HUES6 (cell line): ENCODE measurements at regions not wholly inside any gene's neighbourhood (a gene's known extent, or its start where the extent isn't known, plus 50 kb on each side); places are given as distances from the start of the nearest gene placed in this dataset.
"Not testable (repeated sequence)": the region's sequence is repeated elsewhere in the genome, so short reads cannot be mapped to it uniquely, and the experiment has no call there.

Experiments used
- H3K27ac ChIP-seq: 2 replicates; pipeline ENCODE4 v1.7.0; 2013; ENCODE audit warnings: low read depth, mild to moderate bottlenecking, low read length, inconsistent platforms
- H3K27me3 ChIP-seq: 2 replicates; pipeline ENCODE4 v1.6.1; 2013; ENCODE audit warnings: low read length; ENCODE audit not compliant: control insufficient read depth, insufficient read depth
- H3K36me3 ChIP-seq: 2 replicates; pipeline ENCODE4 v1.6.1; 2013; ENCODE audit warnings: low read length; ENCODE audit not compliant: control insufficient read depth, insufficient read depth
- H3K4me1 ChIP-seq: 2 replicates; pipeline ENCODE4 v1.6.1; 2013; ENCODE audit warnings: low read length; ENCODE audit not compliant: control insufficient read depth, insufficient read depth
- H3K4me3 ChIP-seq: 2 replicates; pipeline ENCODE4 v1.5.1; 2013; ENCODE audit warnings: low read depth, low read length
- H3K9ac ChIP-seq: one replicate; pipeline ENCODE4 v1.6.1; 2013; ENCODE audit warnings: mild to moderate bottlenecking, low read length
- H3K9me3 ChIP-seq: 2 replicates; pipeline ENCODE4 v1.6.1; 2013; ENCODE audit warnings: low read depth, low read length; ENCODE audit not compliant: control insufficient read depth, insufficient read depth

DNA sequence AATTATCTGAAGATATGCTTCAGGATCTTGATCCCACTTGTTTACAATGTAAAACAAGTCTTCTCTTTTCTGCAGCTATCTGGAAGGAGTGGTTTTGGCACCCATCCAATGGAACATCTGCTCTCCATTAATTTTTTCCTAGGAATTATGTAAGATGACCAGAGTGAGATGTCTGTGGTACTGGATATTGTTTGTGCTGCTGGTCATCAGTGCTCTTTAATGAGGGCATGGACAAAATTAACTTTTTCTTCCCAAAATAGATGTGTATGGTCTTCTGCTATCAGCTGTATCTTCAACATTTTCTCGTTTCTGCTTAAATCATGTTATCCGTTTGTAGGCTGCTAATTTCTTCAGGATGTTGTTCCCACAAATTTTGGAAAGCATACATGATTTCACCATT lies 415.4 kb upstream of the KLHL1 start:
- H3K9ac ChIP-seq = no peak overlapping the region
- H3K36me3 ChIP-seq = no peaks in the 10 kb centered on the region
- H3K4me1 ChIP-seq = no peaks in the 10 kb centered on the region
- no peak overlapping the region for H3K27ac ChIP-seq
- no peak overlapping the region for H3K4me3 ChIP-seq
- no peaks in the 10 kb centered on the region for H3K27me3 ChIP-seq
- H3K9me3 ChIP-seq = no peaks in the 10 kb centered on the region

- no peak overlapping the region for H3K9ac ChIP-seq
- no peak overlapping the region for H3K27ac ChIP-seq
- H3K4me1 ChIP-seq = no peaks in the 10 kb centered on the region
- H3K9me3 ChIP-seq = no peaks in the 10 kb centered on the region
- H3K36me3 ChIP-seq = no peaks in the 10 kb centered on the region
- H3K4me3 ChIP-seq = no peak overlapping the region
- no peaks in the 10 kb centered on the region for H3K27me3 ChIP-seq
These were observed 412.2 kb upstream of the KLHL1 start for GRCh38 chr13:70520275-70521036.

DNA sequence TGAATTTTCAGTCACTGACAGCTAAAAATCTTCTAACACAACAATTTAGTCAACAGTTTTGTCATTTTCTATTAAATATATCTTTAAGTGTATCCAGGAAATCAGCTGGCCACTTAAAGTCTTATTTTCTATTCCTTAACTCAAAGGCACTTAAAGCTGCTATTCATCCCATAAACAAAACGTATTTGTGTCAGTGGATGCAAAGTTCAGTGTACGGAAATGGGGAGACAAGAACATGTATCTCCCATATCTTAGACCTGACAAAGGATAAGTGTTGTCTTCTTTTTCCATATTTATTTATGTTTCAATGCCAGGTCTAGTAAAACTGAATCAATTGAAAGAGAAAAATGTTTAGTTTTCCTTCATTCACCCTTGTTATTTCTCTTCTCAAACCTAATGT lies 409.8 kb upstream of the KLHL1 start:
- Histone ChIP-seq H3K9me3 (no peaks in the 10 kb centered on the region), H3K27ac (no peak overlapping the region), H3K4me1 (no peaks in the 10 kb centered on the region), H3K9ac (no peak overlapping the region), H3K27me3 (no peaks in the 10 kb centered on the region), H3K4me3 (no peak overlapping the region), H3K36me3 (no peaks in the 10 kb centered on the region)

GRCh38 chr13:70516226-70516625 lies 408.0 kb upstream of the KLHL1 start:
- H3K9me3 ChIP-seq = no peaks in the 10 kb centered on the region
- H3K9ac ChIP-seq = no peak overlapping the region
- H3K36me3 ChIP-seq = no peaks in the 10 kb centered on the region
- no peaks in the 10 kb centered on the region for H3K27me3 ChIP-seq
- no peaks in the 10 kb centered on the region for H3K4me1 ChIP-seq
- no peak overlapping the region for H3K27ac ChIP-seq
- H3K4me3 ChIP-seq = no peak overlapping the region

GRCh38 chr13:70511861-70512417 lies 403.7 kb upstream of the KLHL1 start:
- not testable (repeated sequence) for H3K4me1 ChIP-seq, H3K36me3 ChIP-seq, H3K9ac ChIP-seq, H3K4me3 ChIP-seq, H3K27me3 ChIP-seq, H3K27ac ChIP-seq, H3K9me3 ChIP-seq

DNA sequence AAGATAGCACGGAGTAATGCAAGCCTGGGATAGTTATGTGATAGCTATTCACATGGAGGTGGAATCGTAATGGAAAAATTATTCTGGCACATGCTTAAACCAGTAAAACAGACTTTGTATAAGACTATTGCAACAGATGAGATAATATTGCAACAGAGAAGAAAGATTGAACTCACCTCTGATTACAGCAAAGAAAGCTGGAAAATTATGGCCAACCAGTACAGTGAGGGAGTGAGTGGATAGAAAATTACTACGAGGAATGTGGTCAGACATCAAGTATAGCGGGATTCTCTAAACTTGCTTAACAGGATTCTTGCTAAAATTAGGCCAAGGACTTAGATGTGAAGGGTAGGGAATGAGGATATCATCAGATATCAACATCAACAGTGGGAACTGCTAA lies 397.6 kb upstream of the KLHL1 start:
- Histone ChIP-seq H3K36me3 (no peaks in the 10 kb centered on the region), H3K9ac (no peak overlapping the region), H3K4me3 (no peak overlapping the region), H3K27ac (no peak overlapping the region), H3K27me3 (no peaks in the 10 kb centered on the region), H3K4me1 (peaks cover 3% of the 10 kb centered on the region; the same call in 1 of the 2 replicates), H3K9me3 (no peaks in the 10 kb centered on the region)

DNA sequence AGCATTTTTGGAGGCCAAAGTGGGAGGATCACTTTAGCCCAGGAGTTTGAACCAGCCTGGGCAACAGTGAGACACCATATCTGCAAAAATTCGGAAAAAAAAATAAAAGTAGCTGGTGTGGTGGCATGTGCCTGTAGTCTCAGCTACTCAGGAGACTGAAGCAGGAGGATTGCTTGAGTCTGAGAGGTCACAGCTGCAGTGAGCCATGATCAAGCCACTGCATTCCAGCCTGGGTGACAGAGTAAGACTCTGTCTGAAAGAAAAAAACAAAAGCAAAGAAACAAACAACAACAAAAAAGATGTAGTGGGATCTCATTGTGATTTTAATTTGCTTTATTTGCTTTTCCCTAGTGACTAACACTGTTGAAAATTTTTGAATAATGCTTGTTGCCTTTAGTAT lies 394.7 kb upstream of the KLHL1 start:
- Histone ChIP-seq H3K4me1 (peaks cover 3% of the 10 kb centered on the region; the same call in 1 of the 2 replicates), H3K9ac (no peak overlapping the region)

DNA sequence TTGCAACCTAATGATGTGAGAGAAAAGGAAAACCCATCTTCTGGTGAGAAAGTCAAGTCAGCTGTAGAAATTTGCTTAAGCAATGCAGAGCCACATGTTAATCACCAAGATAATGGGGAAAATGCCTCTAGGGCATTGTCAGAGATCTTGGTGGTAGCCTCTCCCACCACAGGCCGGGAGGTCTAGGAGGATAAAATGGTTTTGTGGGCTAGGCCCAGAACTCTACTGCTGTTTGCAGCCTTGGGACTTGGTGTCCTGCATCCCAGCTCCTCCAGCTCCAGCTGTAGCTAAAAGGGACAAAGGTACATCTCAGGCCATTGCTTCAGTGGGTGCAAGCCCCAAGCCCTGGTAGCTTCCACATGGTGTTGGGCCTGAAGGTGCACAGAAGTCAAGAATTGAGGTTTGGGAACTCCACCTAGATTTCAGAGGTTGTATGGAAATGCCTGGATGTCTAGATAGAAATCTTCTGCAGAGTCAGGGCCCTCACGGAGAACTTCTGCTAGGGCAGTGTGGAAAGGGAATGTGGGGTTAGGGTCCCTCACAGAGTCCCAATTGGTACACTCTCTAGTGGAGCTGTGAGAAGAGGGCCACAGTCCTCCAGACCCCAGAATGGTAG lies 382.2 kb upstream of the KLHL1 start:
- no peak overlapping the region for H3K9ac ChIP-seq
- no peaks in the 10 kb centered on the region for H3K4me1 ChIP-seq
- peaks cover 22% of the 10 kb centered on the region for H3K9me3 ChIP-seq
- no peaks in the 10 kb centered on the region for H3K36me3 ChIP-seq
- H3K27me3 ChIP-seq = no peaks in the 10 kb centered on the region
- no peak overlapping the region for H3K4me3 ChIP-seq
- no peak overlapping the region for H3K27ac ChIP-seq

More for the DNA sequence above, 394.7 kb upstream of the KLHL1 start:
- Histone ChIP-seq H3K36me3 (no peaks in the 10 kb centered on the region), H3K9me3 (no peaks in the 10 kb centered on the region), H3K27ac (no peak overlapping the region), H3K27me3 (no peaks in the 10 kb centered on the region), H3K4me3 (no peak overlapping the region)

DNA sequence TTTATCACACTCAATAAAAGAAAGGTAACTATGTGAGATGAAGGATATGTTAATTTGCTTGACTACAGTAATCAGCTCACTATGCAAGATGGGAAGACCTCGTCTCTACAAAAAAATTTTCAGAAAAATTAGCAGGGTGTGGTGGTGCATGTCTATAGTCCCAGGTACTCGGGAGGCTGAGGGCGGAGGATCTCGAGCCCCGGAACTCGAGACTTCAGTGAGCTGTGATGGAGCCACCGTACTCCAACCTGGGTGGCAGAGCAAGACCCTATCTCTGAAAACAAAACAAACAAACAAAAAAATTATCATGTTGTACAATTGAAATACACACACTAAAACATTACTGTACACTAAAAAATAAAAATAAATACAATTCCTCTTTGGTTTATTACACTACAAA lies 376.7 kb upstream of the KLHL1 start:
- Histone ChIP-seq H3K36me3 (no peaks in the 10 kb centered on the region), H3K9ac (no peak overlapping the region), H3K9me3 (peaks cover 7% of the 10 kb centered on the region), H3K27ac (no peak overlapping the region), H3K27me3 (no peaks in the 10 kb centered on the region), H3K4me3 (no peak overlapping the region), H3K4me1 (no peaks in the 10 kb centered on the region)

DNA sequence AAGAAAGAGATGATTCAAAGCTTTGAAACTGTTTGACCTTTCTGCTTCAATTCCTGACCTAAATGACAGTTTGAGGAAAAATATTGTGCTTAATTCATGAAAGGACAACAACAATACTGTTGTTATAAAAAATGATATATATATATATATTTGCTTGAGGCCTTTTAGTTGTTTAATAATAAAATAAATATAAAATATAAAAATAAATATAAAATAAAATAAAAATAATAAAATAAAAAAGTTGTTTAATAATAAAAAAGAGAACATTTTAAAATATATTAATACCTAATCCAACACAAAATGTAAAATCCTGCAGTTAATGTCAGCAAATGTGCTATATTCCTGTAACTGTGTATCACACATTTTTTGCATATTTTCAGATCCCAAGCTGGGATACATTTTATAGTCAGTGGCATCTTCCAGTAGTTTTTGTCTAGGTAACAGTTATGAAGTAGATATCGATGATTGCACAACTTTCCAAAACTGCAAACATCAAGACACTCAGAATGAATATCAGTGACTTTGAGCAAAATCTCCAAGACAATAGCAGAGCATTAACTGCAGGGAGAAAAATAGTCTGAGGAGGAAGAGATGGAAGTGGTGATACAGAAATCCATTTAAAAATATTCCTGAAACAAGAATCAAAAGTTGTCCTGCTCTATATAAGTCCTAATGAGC lies 375.5 kb upstream of the KLHL1 start:
- no peak overlapping the region for H3K27ac ChIP-seq
- H3K27me3 ChIP-seq = no peaks in the 10 kb centered on the region
- no peaks in the 10 kb centered on the region for H3K4me1 ChIP-seq
- H3K9ac ChIP-seq = no peak overlapping the region
- no peak overlapping the region for H3K4me3 ChIP-seq
- no peaks in the 10 kb centered on the region for H3K9me3 ChIP-seq
- no peaks in the 10 kb centered on the region for H3K36me3 ChIP-seq

DNA sequence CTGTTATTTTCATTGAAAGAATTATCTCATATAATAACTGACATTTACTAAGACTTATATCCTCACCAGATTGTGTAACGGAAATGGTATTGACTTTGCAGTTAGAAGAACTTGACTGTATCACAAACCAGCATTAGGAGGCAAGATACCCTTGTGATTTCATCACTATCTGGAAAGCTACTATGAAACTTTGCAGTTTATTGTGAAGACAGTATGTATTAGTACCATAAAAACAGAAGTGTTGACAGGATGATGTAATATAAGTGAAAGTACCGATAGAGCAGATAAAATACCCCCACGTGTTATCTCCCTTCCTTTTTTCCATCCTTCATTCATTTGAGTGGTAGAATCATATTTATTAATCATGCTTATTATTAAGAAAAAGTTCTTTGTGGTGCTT lies 365.7 kb upstream of the KLHL1 start:
- no peaks in the 10 kb centered on the region for H3K4me1 ChIP-seq
- no peak overlapping the region for H3K9ac ChIP-seq
- H3K36me3 ChIP-seq = no peaks in the 10 kb centered on the region
- no peaks in the 10 kb centered on the region for H3K27me3 ChIP-seq
- no peak overlapping the region for H3K4me3 ChIP-seq
- H3K27ac ChIP-seq = no peak overlapping the region
- no peaks in the 10 kb centered on the region for H3K9me3 ChIP-seq
